ENCODE measurements at regions not wholly inside any gene's neighbourhood (a gene's known extent, or its start where the extent isn't known, plus 50 kb on each side); places are given as distances from the start of the nearest gene placed in this dataset.

DNA sequence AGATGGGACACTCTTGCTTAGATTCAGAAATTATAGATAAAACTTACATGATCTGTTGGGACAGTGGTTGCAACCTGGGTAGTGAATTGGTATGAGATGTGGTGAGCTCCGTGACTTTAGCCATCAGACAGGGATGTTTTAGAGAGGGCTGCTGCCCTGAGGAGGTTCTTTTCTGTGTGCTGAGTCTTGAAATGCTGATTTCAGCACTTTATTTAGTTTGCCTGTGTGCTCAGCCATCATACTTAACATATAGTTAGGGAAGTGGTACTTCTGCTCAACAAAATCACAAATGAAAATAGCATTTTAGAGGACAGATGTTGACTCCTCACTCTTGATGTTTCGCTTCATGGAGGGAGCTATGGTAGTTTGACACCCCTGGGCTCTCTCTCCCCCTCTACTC, 95.9 kb upstream of the CDH13 start:
- TF ChIP-seq SIX5 (IDR thresholded peaks at IDR 0.05; ENCODE audit: low read depth, low read length) (no peak), KDM1A (IDR thresholded peaks at IDR 0.05; ENCODE audit: borderline replicate concordance, low read length) (no peak)

Measured in H1 (cell line).